Panc1 (cell line): ENCODE measurements at regions not wholly inside any gene's neighbourhood (a gene's known extent, or its start where the extent isn't known, plus 50 kb on each side); places are given as distances from the start of the nearest gene placed in this dataset.
"Not testable (repeated sequence)": the region's sequence is repeated elsewhere in the genome, so short reads cannot be mapped to it uniquely, and the experiment has no call there.

Source experiments
- POLR2AphosphoS5 ChIP-seq: IDR thresholded peaks from 2 replicates; pipeline ENCODE4 v1.6.1; 2012; ENCODE audit warnings: mild to moderate bottlenecking, low read depth, low read length, moderate library complexity
- TF ChIP-seq, protein P1 (sequence below): fragments of 450-650 bp; IDR thresholded peaks from 2 replicates; pipeline ENCODE4 v1.5.1; 2017; ENCODE audit warnings: mild to moderate bottlenecking

DNA sequence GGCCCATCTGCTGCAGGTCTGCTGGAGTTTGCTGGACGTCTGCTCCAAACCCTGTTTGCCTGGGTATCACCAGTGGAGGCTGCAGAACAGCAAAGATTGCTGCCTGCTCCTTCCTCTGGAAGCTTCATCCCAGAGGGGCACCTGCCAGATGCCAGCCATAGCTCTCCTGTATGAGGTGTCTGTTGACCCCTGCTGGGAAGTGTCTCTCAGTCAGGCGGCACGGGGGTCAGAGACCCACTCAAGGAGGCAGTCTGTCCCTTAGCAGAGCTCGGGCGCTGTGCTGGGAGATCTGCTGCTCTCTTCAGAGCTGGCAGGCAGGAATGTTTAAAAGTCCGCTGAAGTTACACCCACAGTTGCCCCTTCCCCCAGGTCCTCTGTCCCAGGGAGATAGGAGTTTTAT, 671.2 kb downstream of the EFNA5 start:
- TF ChIP-seq, protein P1, sequence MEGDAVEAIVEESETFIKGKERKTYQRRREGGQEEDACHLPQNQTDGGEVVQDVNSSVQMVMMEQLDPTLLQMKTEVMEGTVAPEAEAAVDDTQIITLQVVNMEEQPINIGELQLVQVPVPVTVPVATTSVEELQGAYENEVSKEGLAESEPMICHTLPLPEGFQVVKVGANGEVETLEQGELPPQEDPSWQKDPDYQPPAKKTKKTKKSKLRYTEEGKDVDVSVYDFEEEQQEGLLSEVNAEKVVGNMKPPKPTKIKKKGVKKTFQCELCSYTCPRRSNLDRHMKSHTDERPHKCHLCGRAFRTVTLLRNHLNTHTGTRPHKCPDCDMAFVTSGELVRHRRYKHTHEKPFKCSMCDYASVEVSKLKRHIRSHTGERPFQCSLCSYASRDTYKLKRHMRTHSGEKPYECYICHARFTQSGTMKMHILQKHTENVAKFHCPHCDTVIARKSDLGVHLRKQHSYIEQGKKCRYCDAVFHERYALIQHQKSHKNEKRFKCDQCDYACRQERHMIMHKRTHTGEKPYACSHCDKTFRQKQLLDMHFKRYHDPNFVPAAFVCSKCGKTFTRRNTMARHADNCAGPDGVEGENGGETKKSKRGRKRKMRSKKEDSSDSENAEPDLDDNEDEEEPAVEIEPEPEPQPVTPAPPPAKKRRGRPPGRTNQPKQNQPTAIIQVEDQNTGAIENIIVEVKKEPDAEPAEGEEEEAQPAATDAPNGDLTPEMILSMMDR, result not testable (repeated sequence)
- not testable (repeated sequence) for TF ChIP-seq POLR2AphosphoS5
